Ascending aorta (tissue), 2 donors: ENCODE measurements at regions not wholly inside any gene's neighbourhood (a gene's known extent, or its start where the extent isn't known, plus 50 kb on each side); places are given as distances from the start of the nearest gene placed in this dataset.

Experiments
- DNase-seq, 2 donors: peaks; one replicate each; pipeline ENCODE4 v3.0.0-alpha.2; 2019; ENCODE audit warnings: low spot score in 2 of 2
- H3K27ac ChIP-seq, 2 donors: fragments of 200-600 bp; sonication (generic); one replicate each; pipeline ENCODE4 v1.5.1; 2016 to 2017; ENCODE audit warnings: mild to moderate bottlenecking in 1 of 2
- H3K27me3 ChIP-seq: fragments of 200-600 bp; sonication (generic); one replicate; pipeline ENCODE4 v1.5.1; 2017
- H3K36me3 ChIP-seq, 2 donors: fragments of 200-600 bp; sonication (generic); one replicate each; pipeline ENCODE4 v1.5.1; 2016
- H3K4me1 ChIP-seq, 2 donors: fragments of 200-600 bp; sonication (generic); one replicate each; pipeline ENCODE4 v1.5.1; 2016 to 2017; ENCODE audit warnings: mild to moderate bottlenecking in 1 of 2
- H3K4me3 ChIP-seq, 2 donors: fragments of 200-600 bp; sonication (generic); one replicate each; pipeline ENCODE4 v1.5.1; 2016 to 2017; ENCODE audit warnings: mild to moderate bottlenecking in 1 of 2
- H3K9me3 ChIP-seq, 2 donors: fragments of 200-600 bp; sonication (generic); one replicate each; pipeline ENCODE4 v1.5.1; 2016
- CTCF ChIP-seq, 3 experiments: fragments of 200-600 bp in 2 of 3; fragments of 450-650 bp in 1 of 3; sonication (generic) in 2 of 3; IDR thresholded peaks; one replicate each; pipeline ENCODE4 v1.5.1; 2016 to 2019; ENCODE audit warnings: antibody characterized with exemption in 3 of 3, mild to moderate bottlenecking in 1 of 3, moderate library complexity in 1 of 3
- intact Hi-C: fragments of 100-400 bp; cut with DNase I; formaldehyde crosslinking; loops from one replicate; pipeline ENCODE4 v1.15.1; 2023

- H3K4me1 ChIP-seq, result no peaks in the 10 kb centered on the region
- H3K27me3 ChIP-seq, result no peaks in the 10 kb centered on the region
- H3K9me3 ChIP-seq, result no peaks in the 10 kb centered on the region
- no peak for DNase-seq
- H3K4me3 ChIP-seq, result no peak overlapping the region
- TF ChIP-seq CTCF (IDR thresholded peaks at IDR 0.05), result no peak
- H3K27ac ChIP-seq, result no peak overlapping the region
- intact Hi-C loops, result no loop called here
- H3K36me3 ChIP-seq, result no peaks in the 10 kb centered on the region
Measured at GRCh38 chr4:121564840-121565375, 131.9 kb downstream of the ANXA5 start.

- no peaks in the 10 kb centered on the region for H3K9me3 ChIP-seq
- no peaks in the 10 kb centered on the region for H3K36me3 ChIP-seq
- no peaks in the 10 kb centered on the region for H3K27me3 ChIP-seq
- H3K4me3 ChIP-seq, result no peak overlapping the region
- intact Hi-C loops, result no loop called here
- H3K27ac ChIP-seq, result no peak overlapping the region
- DNase-seq, result no peak
- no peak for TF ChIP-seq CTCF (IDR thresholded peaks at IDR 0.05)
- H3K4me1 ChIP-seq, result no peaks in the 10 kb centered on the region
Measured at GRCh38 chr4:121562811-121563210, 134.0 kb downstream of the ANXA5 start.

GRCh38 chr4:121555315-121556107 is 141.3 kb downstream of the ANXA5 start:
- Histone ChIP-seq H3K9me3 (no peaks in the 10 kb centered on the region), H3K27me3 (no peaks in the 10 kb centered on the region), H3K4me1 (no peaks in the 10 kb centered on the region), H3K36me3 (no peaks in the 10 kb centered on the region), H3K27ac (no peak overlapping the region), H3K4me3 (no peak overlapping the region)
- no peak for TF ChIP-seq CTCF (IDR thresholded peaks at IDR 0.05)
- intact Hi-C loops, result no loop called here
- no peak for DNase-seq

- intact Hi-C loops, result no loop called here
Measured at GRCh38 chr4:121554382-121554781, 142.4 kb downstream of the ANXA5 start.

GRCh38 chr4:121551881-121552280 is 144.9 kb downstream of the ANXA5 start:
- TF ChIP-seq CTCF (IDR thresholded peaks at IDR 0.05), result no peak
- Histone ChIP-seq H3K9me3 (no peaks in the 10 kb centered on the region), H3K27ac (no peak overlapping the region), H3K4me1 (no peaks in the 10 kb centered on the region), H3K27me3 (no peaks in the 10 kb centered on the region), H3K4me3 (no peak overlapping the region), H3K36me3 (no peaks in the 10 kb centered on the region)
- intact Hi-C loops, result no loop called here
- no peak for DNase-seq

More at GRCh38 chr4:121554382-121554781, 142.4 kb downstream of the ANXA5 start:
- no peaks in the 10 kb centered on the region for H3K27me3 ChIP-seq
- H3K4me1 ChIP-seq, result no peaks in the 10 kb centered on the region
- H3K36me3 ChIP-seq, result no peaks in the 10 kb centered on the region
- no peaks in the 10 kb centered on the region for H3K9me3 ChIP-seq
- no peak overlapping the region for H3K4me3 ChIP-seq
- H3K27ac ChIP-seq, result no peak overlapping the region
- no peak for DNase-seq
- TF ChIP-seq CTCF (IDR thresholded peaks at IDR 0.05), result no peak
